CD14-positive monocyte (primary cell): ENCODE measurements at regions not wholly inside any gene's neighbourhood (a gene's known extent, or its start where the extent isn't known, plus 50 kb on each side); places are given as distances from the start of the nearest gene placed in this dataset.

Experiments used
- DNase-seq, 3 donors: peaks; one replicate each; pipeline ENCODE4 v3.0.0-alpha.2; 2011 to 2022
- H2AFZ ChIP-seq: 2 replicates; pipeline ENCODE4 v1.6.0; 2012; ENCODE audit warnings: mild to moderate bottlenecking, low read depth, low read length, inconsistent platforms; ENCODE audit not compliant: insufficient read depth, poor library complexity, severe bottlenecking
- H3K27ac ChIP-seq, 2 donors: 1 replicate in 1 of 2; 2 replicates in 1 of 2; pipeline ENCODE4 v1.5.1; 2012 to 2013; ENCODE audit warnings: low read length in 2 of 2, control low read depth in 1 of 2, inconsistent platforms in 1 of 2, low read depth in 1 of 2, mild to moderate bottlenecking in 1 of 2
- H3K27me3 ChIP-seq, 2 donors: one replicate each; pipeline versions ENCODE4 v1.6.0 to v1.6.1; 2011 to 2013; ENCODE audit warnings: low read length in 2 of 2; ENCODE audit not compliant: control insufficient read depth in 2 of 2, insufficient read depth in 2 of 2
- H3K36me3 ChIP-seq, 2 donors: replicated peaks in 1 of 2; 1 replicate in 1 of 2; 2 replicates in 1 of 2; pipeline versions ENCODE4 v1.5.1 to v1.6.1; 2012 to 2013; ENCODE audit warnings: low read length in 2 of 2, control low read depth in 1 of 2, inconsistent platforms in 1 of 2, mild to moderate bottlenecking in 1 of 2; ENCODE audit not compliant: insufficient read depth in 2 of 2, control insufficient read depth in 1 of 2
- H3K4me1 ChIP-seq, 2 donors: 1 replicate in 1 of 2; 2 replicates in 1 of 2; pipeline versions ENCODE4 v1.5.1 to v1.6.1; 2012 to 2013; ENCODE audit warnings: low read length in 2 of 2, control low read depth in 1 of 2, inconsistent platforms in 1 of 2, mild to moderate bottlenecking in 1 of 2, moderate library complexity in 1 of 2; ENCODE audit not compliant: insufficient read depth in 2 of 2, control insufficient read depth in 1 of 2
- H3K4me2 ChIP-seq: replicated peaks from 2 replicates; pipeline ENCODE3; 2012; ENCODE audit warnings: low read length, moderate library complexity, mild to moderate bottlenecking; ENCODE audit not compliant: poor library complexity, severe bottlenecking; ENCODE audit errors: extremely low read depth
- H3K4me3 ChIP-seq, 3 experiments: fragments of 200-600 bp in 1 of 3; sonication (generic) in 1 of 3; replicated peaks in 1 of 3; 1 replicate in 2 of 3; 2 replicates in 1 of 3; pipeline ENCODE4 v1.5.1; 2011 to 2013; ENCODE audit warnings: low read length in 3 of 3, mild to moderate bottlenecking in 3 of 3, control low read depth in 2 of 3, low read depth in 2 of 3, inconsistent platforms in 1 of 3, moderate library complexity in 1 of 3
- H3K79me2 ChIP-seq: 2 replicates; pipeline ENCODE4 v1.6.0; 2012; ENCODE audit warnings: mild to moderate bottlenecking, control low read depth, inconsistent platforms, low read length, moderate library complexity; ENCODE audit not compliant: insufficient read depth
- H3K9ac ChIP-seq: 2 replicates; pipeline ENCODE4 v1.6.0; 2017; ENCODE audit warnings: low read length, mild to moderate bottlenecking; ENCODE audit not compliant: insufficient read depth, poor library complexity, severe bottlenecking
- H3K9me3 ChIP-seq, 2 donors: replicated peaks in 1 of 2; 1 replicate in 1 of 2; 2 replicates in 1 of 2; pipeline versions ENCODE4 v1.5.1 to v1.6.1; 2012 to 2013; ENCODE audit warnings: low read length in 2 of 2, control low read depth in 1 of 2; ENCODE audit not compliant: control insufficient read depth in 1 of 2, insufficient read depth in 1 of 2
- H4K20me1 ChIP-seq: 2 replicates; pipeline ENCODE4 v1.6.0; 2012; ENCODE audit warnings: mild to moderate bottlenecking, low read length, control low read depth, moderate library complexity; ENCODE audit not compliant: insufficient read depth
- H3K27ac Mint-ChIP-seq, 7 donors: one replicate each; pipeline ENCODE4 v1.8.0; 2020; ENCODE audit warnings: mild to moderate bottlenecking in 7 of 7, mixed read lengths in 7 of 7, moderate library complexity in 6 of 7, inconsistent platforms in 2 of 7
- H3K27me3 Mint-ChIP-seq, 3 donors: one replicate each; pipeline ENCODE4 v1.8.0; 2021 to 2022; ENCODE audit warnings: low read depth in 3 of 3, mild to moderate bottlenecking in 3 of 3, mixed read lengths in 3 of 3, moderate library complexity in 3 of 3, inconsistent platforms in 1 of 3
- H3K36me3 Mint-ChIP-seq, 2 donors: one replicate each; pipeline ENCODE4 v1.8.0; 2020; ENCODE audit warnings: mixed read lengths in 2 of 2, inconsistent platforms in 1 of 2, mild to moderate bottlenecking in 1 of 2
- H3K4me1 Mint-ChIP-seq: one replicate; pipeline ENCODE4 v1.8.0; 2020; ENCODE audit warnings: mild to moderate bottlenecking, mixed read lengths
- H3K4me3 Mint-ChIP-seq, 2 donors: one replicate each; pipeline ENCODE4 v1.8.0; 2020; ENCODE audit warnings: mild to moderate bottlenecking in 2 of 2, mixed read lengths in 2 of 2, moderate library complexity in 1 of 2
- H3K9me3 Mint-ChIP-seq, 7 donors: one replicate each; pipeline ENCODE4 v1.8.0; 2020 to 2022; ENCODE audit warnings: mixed read lengths in 7 of 7, mild to moderate bottlenecking in 6 of 7, moderate library complexity in 6 of 7, inconsistent platforms in 2 of 7
- CTCF ChIP-seq: fragments of 200-600 bp; IDR thresholded peaks from one replicate; pipeline ENCODE4 v1.8.0; 2022; ENCODE audit warnings: antibody characterized with exemption, mild to moderate bottlenecking
- WGBS: methylation state at CpG from one replicate; pipeline ENCODE4 v1.1.5; 2013; ENCODE audit warnings: missing lambda C conversion rate; ENCODE audit not compliant: insufficient coverage; 5-methylcytosine and 5-hydroxymethylcytosine counted together
- intact Hi-C, 2 donors: fragments of 100-400 bp; cut with micrococcal nuclease; formaldehyde crosslinking; loops; one replicate each; pipeline versions ENCODE4 v1.15.0 to v1.15.1; 2023

- Histone ChIP-seq H3K36me3 (no peaks in the 10 kb centered on the region), H3K4me2 (no peak overlapping the region), H3K79me2 (no peaks in the 10 kb centered on the region), H3K9me3 (peaks cover 23 to 33% of the 10 kb centered on the region in 2 donors), H3K4me3 (no peak overlapping the region), H4K20me1 (no peaks in the 10 kb centered on the region), H3K27ac (no peak overlapping the region), H2AFZ (no peak overlapping the region), H3K9ac (no peak overlapping the region), H3K27me3 (no peaks in the 10 kb centered on the region), H3K4me1 (no peaks in the 10 kb centered on the region)
- no peak overlapping the region for H3K27ac Mint-ChIP-seq
- no peaks in the 10 kb centered on the region for H3K4me1 Mint-ChIP-seq
- peaks cover 3 to 23% (median 10%) of the 10 kb centered on the region in 7 donors for H3K9me3 Mint-ChIP-seq
- TF ChIP-seq CTCF = no peak
- WGBS = 57% methylated on average over 1 of the region's 2 CpGs
- no peaks in the 10 kb centered on the region for H3K27me3 Mint-ChIP-seq
- DNase-seq = no peak
- intact Hi-C loops = no loop called here
- no peaks in the 10 kb centered on the region for H3K36me3 Mint-ChIP-seq
- no peak overlapping the region for H3K4me3 Mint-ChIP-seq
Observed at GRCh38 chr13:61685682-61686012, 270.0 kb upstream of the PCDH20 start.

GRCh38 chr13:61684976-61685681 is 269.5 kb upstream of the PCDH20 start:
- intact Hi-C loops = no loop called here
- Mint-ChIP-seq H3K4me1 (no peaks in the 10 kb centered on the region), H3K27ac (no peak overlapping the region), H3K4me3 (no peak overlapping the region), H3K36me3 (no peaks in the 10 kb centered on the region), H3K9me3 (peaks cover 3 to 24% (median 10%) of the 10 kb centered on the region in 7 donors), H3K27me3 (no peaks in the 10 kb centered on the region)
- H3K4me1 ChIP-seq = no peaks in the 10 kb centered on the region
- H3K4me2 ChIP-seq = no peak overlapping the region
- peaks cover 23 to 34% of the 10 kb centered on the region in 2 donors for H3K9me3 ChIP-seq
- no peaks in the 10 kb centered on the region for H3K79me2 ChIP-seq
- no peaks in the 10 kb centered on the region for H3K36me3 ChIP-seq
- TF ChIP-seq CTCF = no peak
- no peak overlapping the region for H3K9ac ChIP-seq
- no peak overlapping the region for H2AFZ ChIP-seq
- H3K27ac ChIP-seq = no peak overlapping the region
- no peak for DNase-seq
- H3K4me3 ChIP-seq = no peak overlapping the region
- H4K20me1 ChIP-seq = no peaks in the 10 kb centered on the region
- H3K27me3 ChIP-seq = no peaks in the 10 kb centered on the region
- WGBS = 85% methylated on average over 4 of the region's 4 CpGs
